RWPE1 (cell line): ENCODE measurements at regions not wholly inside any gene's neighbourhood (a gene's known extent, or its start where the extent isn't known, plus 50 kb on each side); places are given as distances from the start of the nearest gene placed in this dataset.

ENCODE experiments used
- CTCF ChIA-PET: fragments of 350-600 bp; sonication (Branson Sonifier 250); formaldehyde crosslinking; extraction: SDS; loops from one replicate; lab custom pipeline; 2021; lab: Yijun Ruan, JAX
- POLR2A ChIA-PET: fragments of 400-600 bp; formaldehyde crosslinking; extraction: SDS; loops from one replicate; lab custom pipeline; 2020; ENCODE audit warnings: antibody characterized with exemption; ENCODE audit not compliant: low non-redundant PET; lab: Yijun Ruan, JAX
- DNase-seq: peaks from one replicate; pipeline ENCODE4 v3.0.0; 2012; ENCODE audit warnings: low spot score
- H3K27ac ChIP-seq: fragments of 450-650 bp; 2 replicates; pipeline ENCODE4 v1.5.1; 2017
- CTCF ChIP-seq: fragments of 450-650 bp; conservative IDR thresholded peaks from 2 replicates; pipeline ENCODE4 v1.5.1; 2017; ENCODE audit warnings: low read depth, mild to moderate bottlenecking

GRCh38 chr5:174245516-174246075 lies 200.1 kb downstream of the NSG2 start:
- ChIA-PET POLR2A (no interaction called here), CTCF (interaction anchor here (0.6 kb wide), 1 partner anchor 259 kb away, joined by 3 read pairs; no protein-coding TSS in a partner anchor)
- no peak overlapping the region for H3K27ac ChIP-seq
- TF ChIP-seq CTCF, result no peak
- no peak for DNase-seq

- POLR2A ChIA-PET, result no interaction called here
- TF ChIP-seq CTCF, result no peak
- H3K27ac ChIP-seq, result no peak overlapping the region
- CTCF ChIA-PET, result interaction anchor here (0.6 kb wide), 2 partner anchors 201 to 1562 kb away, joined by 3 read pairs; partner anchors contain the start of gene NSG2
- DNase-seq, result no peak
Measured at GRCh38 chr5:174246743-174247142, 201.2 kb downstream of the NSG2 start.

GRCh38 chr5:174247301-174247700 lies 201.8 kb downstream of the NSG2 start:
- no peak for DNase-seq
- ChIA-PET CTCF (interaction anchor here (0.6 kb wide), 1 partner anchor 1562 kb away, joined by 3 read pairs; no protein-coding TSS in a partner anchor), POLR2A (no interaction called here)
- H3K27ac ChIP-seq, result no peak overlapping the region
- TF ChIP-seq CTCF, result no peak

- DNase-seq, result no peak
- H3K27ac ChIP-seq, result no peak overlapping the region
- ChIA-PET CTCF (no interaction called here), POLR2A (no interaction called here)
- no peak for TF ChIP-seq CTCF
Measured at GRCh38 chr5:174251305-174252000, 205.9 kb downstream of the NSG2 start.

GRCh38 chr5:174252121-174252520 lies 206.6 kb downstream of the NSG2 start:
- no peak for TF ChIP-seq CTCF
- CTCF ChIA-PET, result no interaction called here
- H3K27ac ChIP-seq, result no peak overlapping the region
- no peak for DNase-seq
- POLR2A ChIA-PET, result no interaction called here

GRCh38 chr5:174259696-174260420 lies 214.4 kb downstream of the NSG2 start:
- ChIA-PET CTCF (interaction anchor here (0.9 kb wide), 1 partner anchor 175 kb away, joined by 4 read pairs; no protein-coding TSS in a partner anchor), POLR2A (no interaction called here)
- H3K27ac ChIP-seq, result no peak overlapping the region
- DNase-seq, result no peak
- TF ChIP-seq CTCF, result no peak
